Endothelial cell of umbilical vein (primary cell): ENCODE measurements at regions not wholly inside any gene's neighbourhood (a gene's known extent, or its start where the extent isn't known, plus 50 kb on each side); places are given as distances from the start of the nearest gene placed in this dataset.

Experiments
- BruUV-seq: library from RNA; stranded (reverse); fragments of 400-500 nt; replicated peaks from 2 replicates; lab custom pipeline; 2021; lab: Mats Ljungman, UMichigan
- CTCF ChIA-PET: fragments of 300-600, 350-600 bp; sonication (Branson Sonifier 250); formaldehyde crosslinking; loops from one replicate; lab custom pipeline; 2021; ENCODE audit warnings: antibody characterized with exemption, inconsistent platforms; lab: Charles Lee
- POLR2A ChIA-PET: fragments of 300-600, 350-600 bp; sonication (Branson Sonifier 250); formaldehyde crosslinking; loops from one replicate; lab custom pipeline; 2021; ENCODE audit warnings: antibody characterized with exemption, inconsistent platforms; lab: Charles Lee
- DNase-seq: peaks from one replicate; pipeline ENCODE4 v3.0.0-alpha.2; 2011; ENCODE audit warnings: low read depth, low spot score
- FAIRE-seq: peaks from 2 replicates; lab custom pipeline; 2011; peaks lifted over from hg19 to GRCh38; lab: Jason Lieb, UNC
- H2AFZ ChIP-seq: 2 replicates; pipeline ENCODE4 v1.6.0; 2012; ENCODE audit warnings: low read depth, low read length, control low read depth, inconsistent platforms
- H3K27ac ChIP-seq: 2 replicates; pipeline ENCODE4 v1.5.1; 2011; ENCODE audit warnings: low read depth, mild to moderate bottlenecking, control low read depth, low read length, moderate library complexity; ENCODE audit not compliant: insufficient read depth
- H3K27me3 ChIP-seq, 2 experiments: 2 replicates each; pipeline versions ENCODE4 v1.6.0 to v1.6.1; 2011; ENCODE audit warnings: low read length in 2 of 2, mixed read lengths in 1 of 2; ENCODE audit not compliant: control insufficient read depth in 2 of 2, insufficient read depth in 2 of 2
- H3K36me3 ChIP-seq, 2 experiments: 2 replicates in 1 of 2; 3 replicates in 1 of 2; pipeline ENCODE4 v1.5.1; 2011; ENCODE audit warnings: low read length in 2 of 2, mild to moderate bottlenecking in 1 of 2, moderate library complexity in 1 of 2; ENCODE audit not compliant: control insufficient read depth in 2 of 2, insufficient read depth in 2 of 2; ENCODE audit errors: extremely low read depth in 1 of 2
- H3K4me1 ChIP-seq: 3 replicates; pipeline ENCODE4 v1.5.1; 2011; ENCODE audit warnings: mild to moderate bottlenecking, low read length; ENCODE audit not compliant: control insufficient read depth, insufficient read depth; ENCODE audit errors: extremely low read depth
- H3K4me2 ChIP-seq: 2 replicates; pipeline ENCODE4 v1.6.1; 2011; ENCODE audit warnings: low read length, control low read depth, mixed read lengths; ENCODE audit not compliant: insufficient read depth
- H3K4me3 ChIP-seq, 3 experiments: fragments of 200-600 bp in 1 of 3; sonication (generic), shearing (Covaris generic) in 1 of 3; replicated peaks in 1 of 3; 2 replicates each; pipeline ENCODE4 v1.5.1; 2011 to 2016; ENCODE audit warnings: control low read depth in 3 of 3, low read length in 3 of 3, mild to moderate bottlenecking in 2 of 3, inconsistent platforms in 1 of 3, low read depth in 1 of 3, moderate library complexity in 1 of 3; ENCODE audit not compliant: insufficient read depth in 1 of 3
- H3K79me2 ChIP-seq: 2 replicates; pipeline ENCODE4 v1.6.0; 2012; ENCODE audit warnings: low read length, inconsistent platforms; ENCODE audit not compliant: control insufficient read depth, insufficient read depth
- H3K9ac ChIP-seq: replicated peaks from 2 replicates; pipeline ENCODE3; 2011; ENCODE audit warnings: low read length, control low read depth; ENCODE audit not compliant: insufficient read depth; ENCODE audit errors: extremely low read depth
- H3K9me1 ChIP-seq: replicated peaks from 3 replicates; pipeline ENCODE4 v1.6.0; 2011; ENCODE audit warnings: mild to moderate bottlenecking, low read length; ENCODE audit not compliant: control insufficient read depth, insufficient read depth; ENCODE audit errors: extremely low read depth
- H3K9me3 ChIP-seq: replicated peaks from 2 replicates; pipeline ENCODE4 v1.5.1; 2012; ENCODE audit warnings: low read length, inconsistent platforms; ENCODE audit not compliant: control insufficient read depth, insufficient read depth
- H4K20me1 ChIP-seq: replicated peaks from 2 replicates; pipeline ENCODE3; 2011; ENCODE audit warnings: mild to moderate bottlenecking, low read length; ENCODE audit not compliant: control insufficient read depth, insufficient read depth; ENCODE audit errors: extremely low read depth
- CTCF ChIP-seq, 2 donors: IDR thresholded peaks; 1 replicate in 1 of 2; 2 replicates in 1 of 2; pipeline ENCODE4 v1.5.1; 2011; ENCODE audit warnings: low read length in 2 of 2, mild to moderate bottlenecking in 2 of 2, moderate library complexity in 2 of 2, control low read depth in 1 of 2, inconsistent platforms in 1 of 2, low read depth in 1 of 2; ENCODE audit not compliant: insufficient read depth in 1 of 2; ENCODE audit errors: extremely low read depth in 1 of 2
- EZH2 ChIP-seq: IDR thresholded peaks from 2 replicates; pipeline ENCODE4 v1.6.1; 2012; ENCODE audit warnings: borderline replicate concordance, low read depth, mild to moderate bottlenecking, moderate library complexity, low read length, inconsistent platforms; ENCODE audit not compliant: severe bottlenecking
- FOS ChIP-seq: IDR thresholded peaks from 2 replicates; pipeline ENCODE4 v1.6.1; 2011; ENCODE audit warnings: mild to moderate bottlenecking, low read length, moderate library complexity, borderline replicate concordance; ENCODE audit not compliant: insufficient read depth
- GATA2 ChIP-seq: IDR thresholded peaks from 2 replicates; pipeline ENCODE4 v1.7.0; 2011; ENCODE audit warnings: low read depth, mild to moderate bottlenecking, moderate library complexity, mixed read lengths, low read length; ENCODE audit not compliant: insufficient read length, insufficient read depth
- JUN ChIP-seq: IDR thresholded peaks from 2 replicates; pipeline ENCODE4 v1.6.1; 2011; ENCODE audit warnings: borderline replicate concordance, low read depth; ENCODE audit not compliant: insufficient read length, insufficient read depth
- MAX ChIP-seq: IDR thresholded peaks from 2 replicates; pipeline ENCODE4 v1.6.1; 2011; ENCODE audit not compliant: insufficient read depth, insufficient read length
- MYC ChIP-seq: IDR thresholded peaks from one replicate; pipeline ENCODE4 v1.6.1; 2011; ENCODE audit warnings: mild to moderate bottlenecking, low read depth, low read length
- POLR2A ChIP-seq: IDR thresholded peaks from 2 replicates; pipeline ENCODE4 v1.6.1; 2012; ENCODE audit warnings: low read depth, mild to moderate bottlenecking, control low read depth, low read length
- POLR2AphosphoS5 ChIP-seq: IDR thresholded peaks from 2 replicates; pipeline ENCODE4 v1.6.1; 2012; ENCODE audit warnings: low read depth, mild to moderate bottlenecking, control low read depth, low read length, moderate library complexity; ENCODE audit not compliant: insufficient read depth
- dilution Hi-C: fragments of 300-500 bp; cut with MboI; formaldehyde crosslinking; loops from one replicate; pipeline ENCODE4 v1.15.0; 2019; ENCODE audit warnings: low sequenced_read_pairs; ENCODE audit not compliant: extremely low pct_ligation_motif_present
- intact Hi-C: fragments of 100-400 bp; cut with micrococcal nuclease; formaldehyde crosslinking; loops from one replicate; pipeline ENCODE4 v1.10.0; 2022

GRCh38 chr16:74033441-74033995 is 263.1 kb upstream of the PSMD7 start:
- Histone ChIP-seq H3K9me3 (no peaks in the 10 kb centered on the region), H2AFZ (no peak overlapping the region), H3K9me1 (no peaks in the 10 kb centered on the region), H4K20me1 (no peaks in the 10 kb centered on the region), H3K27me3 (no peaks in the 10 kb centered on the region), H3K79me2 (no peaks in the 10 kb centered on the region), H3K36me3 (no peaks in the 10 kb centered on the region), H3K9ac (no peak overlapping the region), H3K4me1 (no peaks in the 10 kb centered on the region), H3K27ac (no peak overlapping the region), H3K4me3 (no peak overlapping the region), H3K4me2 (no peak overlapping the region)
- no peak for TF ChIP-seq MYC
- no peak for TF ChIP-seq CTCF (IDR thresholded peaks at IDR 0.05; ENCODE audit: extremely low read depth in 1 of 2, insufficient read depth in 1 of 2, low read depth in 1 of 2, low read length in 2 of 2)
- TF ChIP-seq FOS, result no peak
- no peak for TF ChIP-seq GATA2
- TF ChIP-seq EZH2, result no peak
- no peak for TF ChIP-seq MAX
- no peak for TF ChIP-seq JUN
- TF ChIP-seq POLR2A, result no peak
- TF ChIP-seq POLR2AphosphoS5, result no peak
- FAIRE-seq (no peak), DNase-seq (no peak)
- dilution Hi-C loops (no loop called here), intact Hi-C loops (loop anchor here (10.0 kb wide), 1 partner anchor 1909 kb away; no protein-coding TSS in a partner anchor)
- BruUV-seq, result no TSS peak
- ChIA-PET POLR2A (no interaction called here), CTCF (interaction anchor here (1.7 to 1.9 kb wide), 2 partner anchors 11 to 1909 kb away, joined by 8 to 16 read pairs; no protein-coding TSS in a partner anchor)
